Right atrium auricular region (tissue), 2 donors: ENCODE measurements at regions not wholly inside any gene's neighbourhood (a gene's known extent, or its start where the extent isn't known, plus 50 kb on each side); places are given as distances from the start of the nearest gene placed in this dataset.

Experiments
- DNase-seq: peaks from one replicate; pipeline ENCODE4 v3.0.0-alpha.2; 2019; ENCODE audit warnings: low spot score
- H3K27ac ChIP-seq, 2 donors: fragments of 200-600 bp; sonication (generic); 1 replicate in 1 of 2; 2 replicates in 1 of 2; pipeline ENCODE4 v1.5.1; 2016 to 2019
- H3K27me3 ChIP-seq, 2 donors: fragments of 200-600 bp; sonication (generic); one replicate each; pipeline versions ENCODE4 v1.5.1 to v1.6.0; 2017 to 2019
- H3K36me3 ChIP-seq: fragments of 200-600 bp; sonication (generic); one replicate; pipeline ENCODE4 v1.5.1; 2016
- H3K4me1 ChIP-seq, 2 donors: fragments of 200-600 bp; sonication (generic); one replicate each; pipeline versions ENCODE4 v1.5.1 to v1.6.0; 2017 to 2019
- H3K4me3 ChIP-seq, 2 donors: fragments of 200-600 bp; sonication (generic); 1 replicate in 1 of 2; 2 replicates in 1 of 2; pipeline ENCODE4 v1.5.1; 2017 to 2019; ENCODE audit warnings: mild to moderate bottlenecking in 1 of 2, moderate library complexity in 1 of 2
- H3K9me3 ChIP-seq, 2 donors: fragments of 200-600 bp; sonication (generic); one replicate each; pipeline ENCODE4 v1.5.1; 2019
- CTCF ChIP-seq, 2 donors: fragments of 200-600 bp; sonication (generic); IDR thresholded peaks; one replicate each; pipeline ENCODE4 v1.5.1; 2019; ENCODE audit warnings: antibody characterized with exemption in 2 of 2

GRCh38 chr16:66131156-66131807 is 235.2 kb upstream of the CDH5 start:
- H3K4me1 ChIP-seq, result peaks cover 0 to 36% of the 10 kb centered on the region in 2 donors
- H3K9me3 ChIP-seq, result no peaks in the 10 kb centered on the region
- H3K27me3 ChIP-seq, result no peaks in the 10 kb centered on the region
- no peak overlapping the region for H3K4me3 ChIP-seq
- no peak for DNase-seq
- H3K27ac ChIP-seq, result no peak overlapping the region
- TF ChIP-seq CTCF (IDR thresholded peaks at IDR 0.05), result no peak
- no peaks in the 10 kb centered on the region for H3K36me3 ChIP-seq

DNA sequence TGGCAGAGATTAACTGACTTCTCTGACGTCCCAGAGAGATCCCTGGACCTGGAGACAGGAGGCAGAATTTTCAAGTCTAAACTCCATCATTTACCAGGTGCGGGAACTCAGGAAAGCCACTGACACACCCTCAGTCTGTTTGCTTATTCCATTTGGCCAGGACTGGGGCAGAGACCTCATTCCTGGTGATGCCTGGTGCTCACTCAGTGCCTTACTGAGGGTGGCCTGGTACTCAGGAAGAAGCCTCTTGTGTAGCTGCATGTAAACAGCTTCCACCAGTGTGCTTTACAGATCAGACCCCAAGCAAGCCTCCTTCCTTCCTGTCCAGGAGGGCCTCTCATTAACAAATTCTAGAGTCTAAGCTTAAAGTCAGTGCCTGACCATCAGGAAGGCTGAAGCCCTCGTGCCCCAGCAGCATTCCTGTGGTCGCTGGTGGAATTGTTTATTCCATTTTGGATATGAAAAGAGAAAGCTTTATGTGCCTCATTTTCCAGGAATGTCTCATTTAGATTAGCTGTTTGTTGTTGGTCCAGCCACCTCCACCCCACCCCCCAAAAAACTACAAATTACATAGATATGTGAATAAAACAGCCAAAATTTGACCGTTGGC is 236.1 kb upstream of the CDH5 start:
- DNase-seq, result no peak
- Histone ChIP-seq H3K9me3 (no peaks in the 10 kb centered on the region), H3K4me3 (no peak overlapping the region), H3K36me3 (no peaks in the 10 kb centered on the region), H3K27ac (no peak overlapping the region), H3K27me3 (no peaks in the 10 kb centered on the region), H3K4me1 (peaks cover 0 to 29% of the 10 kb centered on the region in 2 donors)
- no peak for TF ChIP-seq CTCF (IDR thresholded peaks at IDR 0.05)

GRCh38 chr16:66129196-66129595 is 237.3 kb upstream of the CDH5 start:
- Histone ChIP-seq H3K4me1 (peaks cover 0 to 17% of the 10 kb centered on the region in 2 donors), H3K36me3 (no peaks in the 10 kb centered on the region), H3K27me3 (no peaks in the 10 kb centered on the region), H3K4me3 (no peak overlapping the region), H3K9me3 (no peaks in the 10 kb centered on the region), H3K27ac (no peak overlapping the region)
- TF ChIP-seq CTCF (IDR thresholded peaks at IDR 0.05), result no peak
- DNase-seq, result no peak

- H3K36me3 ChIP-seq, result no peaks in the 10 kb centered on the region
Measured at GRCh38 chr16:66128371-66128770, 238.1 kb upstream of the CDH5 start.

DNA sequence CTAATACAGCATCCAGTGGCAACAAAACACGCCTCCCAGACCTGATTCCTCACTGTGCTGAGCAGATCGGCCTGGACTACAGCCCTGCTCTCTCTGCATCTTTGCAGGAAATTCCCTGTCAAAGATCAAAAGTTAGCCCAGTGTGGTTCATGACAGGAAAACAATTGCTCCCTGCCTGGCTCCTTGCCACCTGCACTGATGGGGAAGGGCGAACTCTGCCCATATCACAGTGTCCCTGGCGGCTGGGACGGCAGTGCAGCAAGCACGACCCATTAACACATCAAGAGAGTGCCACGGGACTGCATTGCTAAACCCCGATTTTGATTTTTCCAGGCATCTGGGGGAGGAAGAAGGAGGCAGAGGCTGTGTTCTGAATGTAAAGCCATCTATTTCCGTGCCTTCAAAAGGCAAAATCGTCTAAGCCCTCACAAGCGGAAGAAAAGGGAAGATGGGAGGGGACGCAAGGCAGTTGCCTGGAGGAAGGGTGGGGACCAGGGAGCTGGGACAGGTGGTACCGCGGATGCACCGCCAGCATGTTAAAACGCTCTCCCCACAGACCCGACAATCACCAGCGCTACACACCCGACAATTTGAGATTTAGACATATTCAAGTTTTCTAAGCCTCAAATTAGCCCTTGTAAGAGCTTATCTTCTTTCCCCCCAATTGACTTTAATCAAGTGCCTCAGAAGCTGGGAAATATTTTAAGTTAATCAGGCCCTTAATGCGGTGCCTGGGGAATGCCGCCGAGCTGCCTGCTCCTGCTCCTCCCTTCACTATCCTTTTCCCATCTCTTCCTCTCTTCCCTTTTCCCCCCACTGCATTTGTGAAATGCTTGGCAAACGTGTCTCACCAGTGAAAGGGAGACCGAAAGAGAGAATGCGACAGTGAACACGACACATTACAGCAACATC is 238.8 kb upstream of the CDH5 start:
- TF ChIP-seq CTCF (IDR thresholded peaks at IDR 0.05), result peak in 1 of 2 donors; percentile 43
- Histone ChIP-seq H3K4me3 (peak overlapping the region in 1 of 2 donors; percentile 18), H3K27ac (no peak overlapping the region), H3K9me3 (no peaks in the 10 kb centered on the region), H3K4me1 (peaks cover 0 to 16% of the 10 kb centered on the region in 2 donors), H3K27me3 (no peaks in the 10 kb centered on the region), H3K36me3 (no peaks in the 10 kb centered on the region)
- no peak for DNase-seq

More at GRCh38 chr16:66128371-66128770, 238.1 kb upstream of the CDH5 start:
- H3K4me1 ChIP-seq, result peaks cover 0 to 16% of the 10 kb centered on the region in 2 donors
- no peak for DNase-seq
- TF ChIP-seq CTCF (IDR thresholded peaks at IDR 0.05), result no peak
- H3K27ac ChIP-seq, result no peak overlapping the region
- H3K27me3 ChIP-seq, result no peaks in the 10 kb centered on the region
- no peaks in the 10 kb centered on the region for H3K9me3 ChIP-seq
- no peak overlapping the region for H3K4me3 ChIP-seq
